ENCODE measurements at regions not wholly inside any gene's neighbourhood (a gene's known extent, or its start where the extent isn't known, plus 50 kb on each side); places are given as distances from the start of the nearest gene placed in this dataset.

DNA sequence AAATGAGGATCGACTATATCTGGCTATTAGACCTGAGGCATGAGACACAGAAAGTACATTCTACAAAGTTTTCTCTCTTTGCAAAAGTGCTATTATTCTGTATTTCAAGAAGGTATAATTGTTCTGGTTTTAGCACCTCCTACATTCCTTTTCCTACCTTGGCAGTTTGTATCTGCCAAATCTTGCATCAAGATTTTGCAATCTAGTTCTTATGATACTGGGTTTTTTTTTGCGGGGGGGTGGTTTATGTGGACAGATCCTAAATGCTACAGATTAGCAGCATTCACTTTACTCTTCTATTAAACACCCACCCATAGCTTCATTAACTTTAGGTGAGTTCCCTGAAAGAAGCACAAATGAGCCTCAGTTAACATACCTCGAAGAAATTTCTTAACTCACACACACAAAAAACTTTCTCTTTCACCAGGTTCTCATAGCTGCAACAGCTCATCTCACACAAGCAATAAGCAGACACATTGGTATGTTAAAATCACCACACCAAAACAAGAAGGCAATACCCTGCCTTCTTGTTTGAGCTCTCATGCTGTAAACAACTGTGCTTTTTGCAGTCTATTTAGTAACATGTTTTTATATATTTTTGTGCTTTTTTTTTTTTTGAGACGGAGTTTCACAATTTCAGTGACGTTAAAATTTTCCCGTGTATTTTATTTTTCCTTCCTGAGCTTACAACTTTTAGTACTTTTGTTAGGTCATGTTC lies 73.0 kb upstream of the VGLL4 start:
- H3K79me2 ChIP-seq (replicated peaks; ENCODE audit: insufficient read depth, low read length): peaks cover 3% of the 10 kb centered on the region
- H4K20me1 ChIP-seq (ENCODE audit: insufficient read depth): no peaks in the 10 kb centered on the region
- no peak overlapping the region for H3K4me3 ChIP-seq (ENCODE audit: low read length)
- no peaks in the 10 kb centered on the region for H3F3A ChIP-seq (ENCODE audit: insufficient read depth, low read length, poor library complexity, severe bottlenecking)
- no peak overlapping the region for H3K9ac ChIP-seq (ENCODE audit: low read length)
- TF ChIP-seq EP300 (conservative IDR thresholded peaks at IDR 0.05; ENCODE audit: poor library complexity, severe bottlenecking) (no peak), TAF1 (IDR thresholded peaks at IDR 0.05; ENCODE audit: low read depth) (no peak), SMC3 (conservative IDR thresholded peaks at IDR 0.05; ENCODE audit: poor library complexity) (no peak), RAD21 (conservative IDR thresholded peaks at IDR 0.05) (no peak), EZH2 (IDR thresholded peaks at IDR 0.05; ENCODE audit: borderline replicate concordance, insufficient read depth, low read length, poor library complexity, severe bottlenecking) (no peak), MXI1 (conservative IDR thresholded peaks at IDR 0.05; ENCODE audit: poor library complexity, severe bottlenecking) (no peak), POLR2AphosphoS5 (IDR thresholded peaks at IDR 0.05) (no peak)
- TF ChIP-seq, protein P1, sequence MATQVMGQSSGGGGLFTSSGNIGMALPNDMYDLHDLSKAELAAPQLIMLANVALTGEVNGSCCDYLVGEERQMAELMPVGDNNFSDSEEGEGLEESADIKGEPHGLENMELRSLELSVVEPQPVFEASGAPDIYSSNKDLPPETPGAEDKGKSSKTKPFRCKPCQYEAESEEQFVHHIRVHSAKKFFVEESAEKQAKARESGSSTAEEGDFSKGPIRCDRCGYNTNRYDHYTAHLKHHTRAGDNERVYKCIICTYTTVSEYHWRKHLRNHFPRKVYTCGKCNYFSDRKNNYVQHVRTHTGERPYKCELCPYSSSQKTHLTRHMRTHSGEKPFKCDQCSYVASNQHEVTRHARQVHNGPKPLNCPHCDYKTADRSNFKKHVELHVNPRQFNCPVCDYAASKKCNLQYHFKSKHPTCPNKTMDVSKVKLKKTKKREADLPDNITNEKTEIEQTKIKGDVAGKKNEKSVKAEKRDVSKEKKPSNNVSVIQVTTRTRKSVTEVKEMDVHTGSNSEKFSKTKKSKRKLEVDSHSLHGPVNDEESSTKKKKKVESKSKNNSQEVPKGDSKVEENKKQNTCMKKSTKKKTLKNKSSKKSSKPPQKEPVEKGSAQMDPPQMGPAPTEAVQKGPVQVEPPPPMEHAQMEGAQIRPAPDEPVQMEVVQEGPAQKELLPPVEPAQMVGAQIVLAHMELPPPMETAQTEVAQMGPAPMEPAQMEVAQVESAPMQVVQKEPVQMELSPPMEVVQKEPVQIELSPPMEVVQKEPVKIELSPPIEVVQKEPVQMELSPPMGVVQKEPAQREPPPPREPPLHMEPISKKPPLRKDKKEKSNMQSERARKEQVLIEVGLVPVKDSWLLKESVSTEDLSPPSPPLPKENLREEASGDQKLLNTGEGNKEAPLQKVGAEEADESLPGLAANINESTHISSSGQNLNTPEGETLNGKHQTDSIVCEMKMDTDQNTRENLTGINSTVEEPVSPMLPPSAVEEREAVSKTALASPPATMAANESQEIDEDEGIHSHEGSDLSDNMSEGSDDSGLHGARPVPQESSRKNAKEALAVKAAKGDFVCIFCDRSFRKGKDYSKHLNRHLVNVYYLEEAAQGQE (IDR thresholded peaks at IDR 0.05; ENCODE audit: borderline replicate concordance): no peak
- TF ChIP-seq, protein P2, sequence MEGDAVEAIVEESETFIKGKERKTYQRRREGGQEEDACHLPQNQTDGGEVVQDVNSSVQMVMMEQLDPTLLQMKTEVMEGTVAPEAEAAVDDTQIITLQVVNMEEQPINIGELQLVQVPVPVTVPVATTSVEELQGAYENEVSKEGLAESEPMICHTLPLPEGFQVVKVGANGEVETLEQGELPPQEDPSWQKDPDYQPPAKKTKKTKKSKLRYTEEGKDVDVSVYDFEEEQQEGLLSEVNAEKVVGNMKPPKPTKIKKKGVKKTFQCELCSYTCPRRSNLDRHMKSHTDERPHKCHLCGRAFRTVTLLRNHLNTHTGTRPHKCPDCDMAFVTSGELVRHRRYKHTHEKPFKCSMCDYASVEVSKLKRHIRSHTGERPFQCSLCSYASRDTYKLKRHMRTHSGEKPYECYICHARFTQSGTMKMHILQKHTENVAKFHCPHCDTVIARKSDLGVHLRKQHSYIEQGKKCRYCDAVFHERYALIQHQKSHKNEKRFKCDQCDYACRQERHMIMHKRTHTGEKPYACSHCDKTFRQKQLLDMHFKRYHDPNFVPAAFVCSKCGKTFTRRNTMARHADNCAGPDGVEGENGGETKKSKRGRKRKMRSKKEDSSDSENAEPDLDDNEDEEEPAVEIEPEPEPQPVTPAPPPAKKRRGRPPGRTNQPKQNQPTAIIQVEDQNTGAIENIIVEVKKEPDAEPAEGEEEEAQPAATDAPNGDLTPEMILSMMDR (IDR thresholded peaks at IDR 0.05; ENCODE audit: poor library complexity, severe bottlenecking): no peak
- H3K27ac ChIP-seq (ENCODE audit: low read length): no peak overlapping the region
- peaks cover 7% of the 10 kb centered on the region for H3K27me3 ChIP-seq (ENCODE audit: insufficient read depth, low read depth, low read length)
- H3K9me2 ChIP-seq (ENCODE audit: insufficient read depth, low read length): no peaks in the 10 kb centered on the region
- H2AFZ ChIP-seq (ENCODE audit: low read depth, low read length): no peak overlapping the region
- H3K9me3 ChIP-seq (ENCODE audit: low read length): no peaks in the 10 kb centered on the region
- no peak overlapping the region for H3K4me2 ChIP-seq (ENCODE audit: low read length)
- H3K36me3 ChIP-seq (ENCODE audit: insufficient read depth, low read length): no peaks in the 10 kb centered on the region

DNA sequence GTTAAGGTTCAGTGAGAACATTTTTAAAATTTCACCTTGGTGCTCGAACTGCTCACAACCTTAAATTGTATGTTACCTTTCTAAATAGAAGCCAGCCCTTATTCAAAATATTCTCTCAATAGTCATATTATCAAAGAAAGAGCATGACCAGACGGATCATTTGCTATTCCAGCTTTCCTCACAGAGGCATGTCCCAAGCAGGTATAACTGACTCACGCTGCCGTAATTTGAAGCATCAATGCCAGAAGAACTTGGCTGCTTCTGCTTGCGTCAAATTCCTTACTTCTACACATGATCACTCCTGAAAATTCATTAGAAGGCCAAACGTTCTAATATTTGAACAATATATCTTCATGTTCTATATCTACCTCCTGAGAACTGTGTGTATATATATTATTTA lies 69.5 kb upstream of the VGLL4 start:
- no peaks in the 10 kb centered on the region for H4K20me1 ChIP-seq (ENCODE audit: insufficient read depth)
- H3K4me2 ChIP-seq (ENCODE audit: low read length): no peak overlapping the region
- no peak overlapping the region for H3K9ac ChIP-seq (ENCODE audit: low read length)
- H3F3A ChIP-seq (ENCODE audit: insufficient read depth, low read length, poor library complexity, severe bottlenecking): no peaks in the 10 kb centered on the region
- no peaks in the 10 kb centered on the region for H3K9me3 ChIP-seq (ENCODE audit: low read length)
- H3K36me3 ChIP-seq (ENCODE audit: insufficient read depth, low read length): no peaks in the 10 kb centered on the region
- no peak overlapping the region for H2AFZ ChIP-seq (ENCODE audit: low read depth, low read length)
- H3K79me2 ChIP-seq (replicated peaks; ENCODE audit: insufficient read depth, low read length): peaks cover 3% of the 10 kb centered on the region
- H3K27me3 ChIP-seq (ENCODE audit: insufficient read depth, low read depth, low read length): no peaks in the 10 kb centered on the region
- no peaks in the 10 kb centered on the region for H3K9me2 ChIP-seq (ENCODE audit: insufficient read depth, low read length)
- no peak overlapping the region for H3K27ac ChIP-seq (ENCODE audit: low read length)
- TF ChIP-seq, protein P1 (IDR thresholded peaks at IDR 0.05; ENCODE audit: borderline replicate concordance): no peak
- TF ChIP-seq RAD21 (conservative IDR thresholded peaks at IDR 0.05) (no peak), POLR2AphosphoS5 (IDR thresholded peaks at IDR 0.05) (no peak), EZH2 (IDR thresholded peaks at IDR 0.05; ENCODE audit: borderline replicate concordance, insufficient read depth, low read length, poor library complexity, severe bottlenecking) (no peak), MXI1 (conservative IDR thresholded peaks at IDR 0.05; ENCODE audit: poor library complexity, severe bottlenecking) (no peak), SMC3 (conservative IDR thresholded peaks at IDR 0.05; ENCODE audit: poor library complexity) (no peak), TAF1 (IDR thresholded peaks at IDR 0.05; ENCODE audit: low read depth) (no peak), EP300 (conservative IDR thresholded peaks at IDR 0.05; ENCODE audit: poor library complexity, severe bottlenecking) (no peak)
- TF ChIP-seq, protein P2 (IDR thresholded peaks at IDR 0.05; ENCODE audit: poor library complexity, severe bottlenecking): no peak
- no peak overlapping the region for H3K4me3 ChIP-seq (ENCODE audit: low read length)

Measured in neural cell (in vitro differentiated cells).